ENCODE measurements at regions not wholly inside any gene's neighbourhood (a gene's known extent, or its start where the extent isn't known, plus 50 kb on each side); places are given as distances from the start of the nearest gene placed in this dataset.

GRCh38 chr12:107291018-107291417, 197.7 kb upstream of the CRY1 start:
- Histone ChIP-seq H4K20me1 (no peaks in the 10 kb centered on the region), H3K4me1 (no peaks in the 10 kb centered on the region), H3K9ac (no peak overlapping the region), H3K36me3 (no peaks in the 10 kb centered on the region), H3K27ac (no peak overlapping the region), H3K4me2 (no peak overlapping the region), H3K4me3 (no peak overlapping the region), H3K9me3 (no peaks in the 10 kb centered on the region), H3K27me3 (no peaks in the 10 kb centered on the region)
- no peak for TF ChIP-seq Cebpa-rat (IDR thresholded peaks at IDR 0.05)

GRCh38 chr12:107296681-107297089, 203.3 kb upstream of the CRY1 start:
- no peak overlapping the region for H3K27ac ChIP-seq
- H3K36me3 ChIP-seq: no peaks in the 10 kb centered on the region
- no peak overlapping the region for H3K9ac ChIP-seq
- H3K4me2 ChIP-seq: no peak overlapping the region
- no peaks in the 10 kb centered on the region for H3K4me1 ChIP-seq
- H4K20me1 ChIP-seq: no peaks in the 10 kb centered on the region
- H3K4me3 ChIP-seq: no peak overlapping the region
- H3K9me3 ChIP-seq: no peaks in the 10 kb centered on the region
- H3K27me3 ChIP-seq: no peaks in the 10 kb centered on the region
- no peak for TF ChIP-seq Cebpa-rat (IDR thresholded peaks at IDR 0.05)

GRCh38 chr12:107302649-107303341, 209.4 kb upstream of the CRY1 start:
- Histone ChIP-seq H3K4me1 (no peaks in the 10 kb centered on the region), H3K9me3 (no peaks in the 10 kb centered on the region), H3K36me3 (no peaks in the 10 kb centered on the region), H3K4me2 (no peak overlapping the region), H3K27me3 (no peaks in the 10 kb centered on the region), H3K9ac (no peak overlapping the region), H3K27ac (no peak overlapping the region), H3K4me3 (no peak overlapping the region), H4K20me1 (no peaks in the 10 kb centered on the region)
- TF ChIP-seq Cebpa-rat (IDR thresholded peaks at IDR 0.05): no peak

GRCh38 chr12:107304588-107305532, 211.5 kb upstream of the CRY1 start:
- Histone ChIP-seq H3K4me3 (no peak overlapping the region), H3K9ac (no peak overlapping the region), H3K4me2 (no peak overlapping the region), H3K9me3 (no peaks in the 10 kb centered on the region), H3K27ac (no peak overlapping the region), H3K36me3 (no peaks in the 10 kb centered on the region), H4K20me1 (no peaks in the 10 kb centered on the region), H3K27me3 (no peaks in the 10 kb centered on the region), H3K4me1 (peaks cover 13% of the 10 kb centered on the region)
- TF ChIP-seq Cebpa-rat (IDR thresholded peaks at IDR 0.05): no peak

- Histone ChIP-seq H3K9me3 (no peaks in the 10 kb centered on the region), H3K9ac (no peak overlapping the region)
Measured at GRCh38 chr12:107306141-107306659, 212.9 kb upstream of the CRY1 start.

GRCh38 chr12:107308310-107308709, 215.0 kb upstream of the CRY1 start:
- Histone ChIP-seq H3K4me2 (no peak overlapping the region; the same call in 1 of the 2 replicates), H3K9ac (no peak overlapping the region), H4K20me1 (no peaks in the 10 kb centered on the region), H3K36me3 (no peaks in the 10 kb centered on the region), H3K4me3 (no peak overlapping the region), H3K4me1 (peaks cover 41% of the 10 kb centered on the region), H3K27me3 (no peaks in the 10 kb centered on the region), H3K27ac (no peak overlapping the region), H3K9me3 (no peaks in the 10 kb centered on the region)
- TF ChIP-seq Cebpa-rat (IDR thresholded peaks at IDR 0.05): no peak

More at GRCh38 chr12:107306141-107306659, 212.9 kb upstream of the CRY1 start:
- Histone ChIP-seq H3K4me2 (no peak overlapping the region), H3K4me1 (peaks cover 27% of the 10 kb centered on the region), H4K20me1 (no peaks in the 10 kb centered on the region), H3K27ac (no peak overlapping the region), H3K36me3 (no peaks in the 10 kb centered on the region), H3K4me3 (no peak overlapping the region), H3K27me3 (no peaks in the 10 kb centered on the region)
- TF ChIP-seq Cebpa-rat (IDR thresholded peaks at IDR 0.05): no peak

- peak overlapping the region; percentile 57 for H3K4me2 ChIP-seq
- no peak overlapping the region for H3K9ac ChIP-seq
- no peaks in the 10 kb centered on the region for H4K20me1 ChIP-seq
- H3K9me3 ChIP-seq: no peaks in the 10 kb centered on the region
- H3K27ac ChIP-seq: 0 out of 2 replicates have a peak overlapping the region, but pooled peaks have one; percentile 31
- no peak for TF ChIP-seq Cebpa-rat (IDR thresholded peaks at IDR 0.05)
- no peaks in the 10 kb centered on the region for H3K27me3 ChIP-seq
- H3K36me3 ChIP-seq: no peaks in the 10 kb centered on the region
- H3K4me1 ChIP-seq: peaks cover 41% of the 10 kb centered on the region
- H3K4me3 ChIP-seq: no peak overlapping the region
Measured at GRCh38 chr12:107309020-107309419, 215.7 kb upstream of the CRY1 start.

GRCh38 chr12:107310621-107311020, 217.3 kb upstream of the CRY1 start:
- H3K9ac ChIP-seq: no peak overlapping the region
- H3K4me1 ChIP-seq: peaks cover 41% of the 10 kb centered on the region
- H3K4me3 ChIP-seq: no peak overlapping the region
- H4K20me1 ChIP-seq: no peaks in the 10 kb centered on the region
- H3K27ac ChIP-seq: no peak overlapping the region
- H3K27me3 ChIP-seq: no peaks in the 10 kb centered on the region
- TF ChIP-seq Cebpa-rat (IDR thresholded peaks at IDR 0.05): no peak
- no peaks in the 10 kb centered on the region for H3K36me3 ChIP-seq
- peak overlapping the region; percentile 57 for H3K4me2 ChIP-seq
- H3K9me3 ChIP-seq: no peaks in the 10 kb centered on the region

GRCh38 chr12:107311682-107312081, 218.3 kb upstream of the CRY1 start:
- no peaks in the 10 kb centered on the region for H3K27me3 ChIP-seq
- H3K4me1 ChIP-seq: peaks cover 41% of the 10 kb centered on the region
- H3K36me3 ChIP-seq: no peaks in the 10 kb centered on the region
- no peak for TF ChIP-seq Cebpa-rat (IDR thresholded peaks at IDR 0.05)
- no peak overlapping the region for H3K9ac ChIP-seq
- peak overlapping the region; percentile 57 for H3K4me2 ChIP-seq
- no peaks in the 10 kb centered on the region for H3K9me3 ChIP-seq
- H3K27ac ChIP-seq: no peak overlapping the region
- no peaks in the 10 kb centered on the region for H4K20me1 ChIP-seq
- no peak overlapping the region for H3K4me3 ChIP-seq
